Activated CD8-positive, alpha-beta T cell treated with anti-CD3 and anti-CD28 coated beads for 36 hours (primary cell): ENCODE measurements at regions not wholly inside any gene's neighbourhood (a gene's known extent, or its start where the extent isn't known, plus 50 kb on each side); places are given as distances from the start of the nearest gene placed in this dataset.

Source experiments
- ATAC-seq: fragments of 200-7000 bp; cut with Tn5 transposase; one replicate; pipeline ENCODE4 v1.10.0; 2021; ENCODE audit warnings: mild to moderate bottlenecking, moderate library complexity
- CTCF ChIA-PET: fragments of 350-600 bp; sonication (Branson Sonifier 250); formaldehyde crosslinking; loops from one replicate; lab custom pipeline; 2021; ENCODE audit warnings: antibody characterized with exemption; lab: Charles Lee
- POLR2A ChIA-PET: fragments of 350-600 bp; sonication (Branson Sonifier 250); formaldehyde crosslinking; loops from one replicate; lab custom pipeline; 2021; ENCODE audit warnings: antibody characterized with exemption; lab: Charles Lee
- DNase-seq: peaks from one replicate; pipeline ENCODE4 v3.0.0-alpha.2; 2020
- H3K27ac Mint-ChIP-seq: one replicate; pipeline ENCODE4 v1.8.0; 2021; ENCODE audit warnings: mild to moderate bottlenecking, mixed read lengths
- H3K27me3 Mint-ChIP-seq: one replicate; pipeline ENCODE4 v1.8.0; 2021; ENCODE audit warnings: mixed read lengths
- H3K36me3 Mint-ChIP-seq: one replicate; pipeline ENCODE4 v1.8.0; 2021; ENCODE audit warnings: low read depth, mixed read lengths
- H3K4me1 Mint-ChIP-seq: one replicate; pipeline ENCODE4 v1.8.0; 2021; ENCODE audit warnings: low read depth, mixed read lengths
- H3K4me3 Mint-ChIP-seq: one replicate; pipeline ENCODE4 v1.8.0; 2021; ENCODE audit warnings: mild to moderate bottlenecking, moderate library complexity, mixed read lengths
- H3K9me3 Mint-ChIP-seq: one replicate; pipeline ENCODE4 v1.8.0; 2021; ENCODE audit warnings: mixed read lengths
- CTCF ChIP-seq: fragments of 200-600 bp; IDR thresholded peaks from one replicate; pipeline ENCODE4 v1.8.0; 2022; ENCODE audit warnings: antibody characterized with exemption, mild to moderate bottlenecking
- intact Hi-C: fragments of 100-400 bp; cut with micrococcal nuclease; formaldehyde crosslinking; loops from one replicate; pipeline ENCODE4 v1.10.0; 2022

GRCh38 chr2:199527071-199527470 lies 69.3 kb upstream of the SATB2 start:
- no peak for DNase-seq
- intact Hi-C loops: no loop called here
- ATAC-seq: no peak
- peaks cover 2% of the 10 kb centered on the region for H3K9me3 Mint-ChIP-seq
- no peak overlapping the region for H3K4me3 Mint-ChIP-seq
- H3K36me3 Mint-ChIP-seq: no peaks in the 10 kb centered on the region
- TF ChIP-seq CTCF: no peak
- ChIA-PET POLR2A (no interaction called here), CTCF (no interaction called here)
- H3K4me1 Mint-ChIP-seq: no peaks in the 10 kb centered on the region
- no peak overlapping the region for H3K27ac Mint-ChIP-seq
- peaks cover 6% of the 10 kb centered on the region for H3K27me3 Mint-ChIP-seq

- ChIA-PET CTCF (no interaction called here), POLR2A (no interaction called here)
- Mint-ChIP-seq H3K4me3 (no peak overlapping the region), H3K27me3 (peaks cover 10% of the 10 kb centered on the region), H3K36me3 (no peaks in the 10 kb centered on the region), H3K9me3 (no peaks in the 10 kb centered on the region), H3K27ac (no peak overlapping the region), H3K4me1 (no peaks in the 10 kb centered on the region)
- ATAC-seq (no peak), DNase-seq (no peak)
- TF ChIP-seq CTCF: no peak
- intact Hi-C loops: no loop called here
Observed at GRCh38 chr2:199524689-199525574, 67.2 kb upstream of the SATB2 start.

DNA sequence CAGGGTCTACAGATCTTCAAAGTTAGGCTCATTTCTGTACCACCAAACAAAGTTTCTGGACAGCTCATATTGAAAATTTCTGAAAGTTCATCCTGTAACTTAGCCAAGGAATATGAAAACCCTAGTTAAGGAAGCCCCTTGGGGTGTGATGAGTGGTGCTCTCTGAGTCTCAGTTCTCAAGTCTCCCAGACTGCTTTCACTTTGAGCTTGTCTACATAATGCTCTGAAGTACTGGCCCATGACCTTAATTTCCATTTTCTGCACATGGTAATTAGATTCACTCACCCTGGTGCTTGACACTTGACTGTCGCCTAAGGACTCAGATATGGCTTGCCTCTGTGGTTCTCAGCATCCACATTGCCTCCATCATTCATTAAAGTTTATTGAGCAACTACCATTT lies 51.7 kb upstream of the SATB2 start:
- no peak for TF ChIP-seq CTCF
- DNase-seq (no peak), ATAC-seq (no peak)
- peaks cover 9% of the 10 kb centered on the region for H3K27me3 Mint-ChIP-seq
- no peaks in the 10 kb centered on the region for H3K9me3 Mint-ChIP-seq
- ChIA-PET CTCF (no interaction called here), POLR2A (no interaction called here)
- intact Hi-C loops: no loop called here
- no peaks in the 10 kb centered on the region for H3K4me1 Mint-ChIP-seq
- no peak overlapping the region for H3K4me3 Mint-ChIP-seq
- no peak overlapping the region for H3K27ac Mint-ChIP-seq
- H3K36me3 Mint-ChIP-seq: no peaks in the 10 kb centered on the region
